OCI-LY3 (cell line): ENCODE measurements at regions not wholly inside any gene's neighbourhood (a gene's known extent, or its start where the extent isn't known, plus 50 kb on each side); places are given as distances from the start of the nearest gene placed in this dataset.

Experiments
- H2AFZ ChIP-seq: fragments of 200-600, 300-600 bp; shearing (Covaris generic); 2 replicates; pipeline ENCODE4 v1.6.0; 2014; ENCODE audit warnings: antibody characterized with exemption, low read depth, low read length
- H3K27ac ChIP-seq: fragments of 200-600, 300-600 bp; sonication (generic); 2 replicates; pipeline ENCODE4 v1.5.1; 2014; ENCODE audit warnings: mild to moderate bottlenecking, low read length, moderate library complexity, mixed read lengths
- H3K27me3 ChIP-seq: fragments of 200-600, 300-600 bp; sonication (generic); 2 replicates; pipeline ENCODE4 v1.6.1; 2014; ENCODE audit warnings: low read depth, low read length, mixed read lengths
- H3K36me3 ChIP-seq: fragments of 200-600, 300-600 bp; sonication (generic); replicated peaks from 2 replicates; pipeline ENCODE3; 2014; ENCODE audit warnings: low read depth, low read length, mixed read lengths
- H3K4me1 ChIP-seq: fragments of 300-600, 200-600 bp; sonication (generic); 2 replicates; pipeline ENCODE4 v1.6.1; 2014; ENCODE audit warnings: low read length, mixed read lengths
- H3K4me2 ChIP-seq: fragments of 200-600, 300-600 bp; sonication (generic); 2 replicates; pipeline ENCODE4 v1.6.1; 2014; ENCODE audit warnings: low read length, mixed read lengths
- H3K4me3 ChIP-seq: fragments of 300-600, 200-600 bp; sonication (generic); 2 replicates; pipeline ENCODE4 v1.5.1; 2014; ENCODE audit warnings: antibody characterized with exemption, mild to moderate bottlenecking, low read length, moderate library complexity
- H3K79me2 ChIP-seq: fragments of 300-600, 200-600 bp; shearing (Covaris generic); 2 replicates; pipeline ENCODE4 v1.6.1; 2014; ENCODE audit warnings: mild to moderate bottlenecking, low read length, mixed read lengths
- H3K9ac ChIP-seq: fragments of 300-600, 200-600 bp; shearing (Covaris generic); 2 replicates; pipeline ENCODE4 v1.6.0; 2014; ENCODE audit warnings: mild to moderate bottlenecking, low read length, moderate library complexity
- H3K9me3 ChIP-seq: fragments of 200-600, 300-600 bp; shearing (Covaris generic); 2 replicates; pipeline ENCODE4 v1.6.1; 2014; ENCODE audit warnings: low read length, mixed read lengths; ENCODE audit not compliant: insufficient read depth
- H4K20me1 ChIP-seq: fragments of 200-600, 300-600 bp; sonication (generic); 2 replicates; pipeline ENCODE4 v1.6.1; 2016; ENCODE audit warnings: low read length, mixed read lengths; ENCODE audit not compliant: insufficient read depth
- CTCF ChIP-seq: fragments of 200-600, 300-600 bp; sonication (generic); IDR thresholded peaks from 2 replicates; pipeline ENCODE4 v1.5.1; 2014; ENCODE audit warnings: antibody characterized with exemption, low read length, low read depth
- EZH2phosphoT487 ChIP-seq: fragments of 200-600 bp; shearing (Covaris generic); IDR thresholded peaks from 2 replicates; pipeline ENCODE4 v1.6.1; 2018; ENCODE audit warnings: antibody characterized with exemption, mixed run types, low read depth

GRCh38 chr22:47396105-47396504, 633.7 kb downstream of the TBC1D22A start:
- Histone ChIP-seq H2AFZ (no peak overlapping the region), H3K4me2 (no peak overlapping the region), H3K36me3 (no peaks in the 10 kb centered on the region), H3K27ac (no peak overlapping the region), H3K4me3 (no peak overlapping the region), H3K9ac (no peak overlapping the region), H3K9me3 (no peaks in the 10 kb centered on the region), H3K27me3 (no peaks in the 10 kb centered on the region), H3K79me2 (no peaks in the 10 kb centered on the region), H3K4me1 (no peaks in the 10 kb centered on the region), H4K20me1 (no peaks in the 10 kb centered on the region)
- TF ChIP-seq EZH2phosphoT487 (no peak), CTCF (no peak)

GRCh38 chr22:47395481-47395880, 633.0 kb downstream of the TBC1D22A start:
- Histone ChIP-seq H3K36me3 (no peaks in the 10 kb centered on the region), H3K4me2 (no peak overlapping the region), H3K27ac (no peak overlapping the region), H3K4me3 (no peak overlapping the region), H3K4me1 (no peaks in the 10 kb centered on the region), H2AFZ (no peak overlapping the region), H3K79me2 (no peaks in the 10 kb centered on the region), H3K9me3 (no peaks in the 10 kb centered on the region), H3K27me3 (no peaks in the 10 kb centered on the region), H4K20me1 (no peaks in the 10 kb centered on the region), H3K9ac (no peak overlapping the region)
- no peak for TF ChIP-seq CTCF
- no peak for TF ChIP-seq EZH2phosphoT487

GRCh38 chr22:47394504-47395440, 632.3 kb downstream of the TBC1D22A start:
- H3K9ac ChIP-seq: no peak overlapping the region
- H3K9me3 ChIP-seq: no peaks in the 10 kb centered on the region
- no peak overlapping the region for H3K4me2 ChIP-seq
- TF ChIP-seq EZH2phosphoT487 (no peak), CTCF (no peak)
- no peaks in the 10 kb centered on the region for H3K27me3 ChIP-seq
- H3K27ac ChIP-seq: no peak overlapping the region
- no peaks in the 10 kb centered on the region for H4K20me1 ChIP-seq
- H3K4me3 ChIP-seq: no peak overlapping the region
- H3K4me1 ChIP-seq: no peaks in the 10 kb centered on the region
- H3K36me3 ChIP-seq: no peaks in the 10 kb centered on the region
- no peaks in the 10 kb centered on the region for H3K79me2 ChIP-seq
- H2AFZ ChIP-seq: no peak overlapping the region

- Histone ChIP-seq H3K79me2 (no peaks in the 10 kb centered on the region), H3K9me3 (no peaks in the 10 kb centered on the region), H2AFZ (no peak overlapping the region), H3K9ac (no peak overlapping the region), H3K27ac (no peak overlapping the region), H3K36me3 (no peaks in the 10 kb centered on the region), H3K4me2 (no peak overlapping the region), H3K4me3 (no peak overlapping the region), H3K4me1 (no peaks in the 10 kb centered on the region), H3K27me3 (no peaks in the 10 kb centered on the region), H4K20me1 (no peaks in the 10 kb centered on the region)
- TF ChIP-seq EZH2phosphoT487: no peak
- no peak for TF ChIP-seq CTCF
Observed at GRCh38 chr22:47393191-47393590, 630.7 kb downstream of the TBC1D22A start.
